ENCODE measurements at regions not wholly inside any gene's neighbourhood (a gene's known extent, or its start where the extent isn't known, plus 50 kb on each side); places are given as distances from the start of the nearest gene placed in this dataset.
A peak's percentile ranks its signal among the peaks of the same experiment; 100 is the strongest.
"Not testable (repeated sequence)": the region's sequence is repeated elsewhere in the genome, so short reads cannot be mapped to it uniquely, and the experiment has no call there.

- no peaks in the 10 kb centered on the region for H3K36me3 ChIP-seq (ENCODE audit: control insufficient read depth, insufficient read depth, low read length)
- H3K27me3 ChIP-seq (ENCODE audit: control insufficient read depth, insufficient read depth, low read length): no peaks in the 10 kb centered on the region
- no peak overlapping the region for H3K27ac ChIP-seq (ENCODE audit: low read length)
- Mint-ChIP-seq H3K27me3 (ENCODE audit: low read depth in 2 of 2) (peaks cover 3 to 17% of the 10 kb centered on the region in 2 donors), H3K4me3 (no peak overlapping the region), H3K27ac (no peak overlapping the region), H3K9me3 (no peaks in the 10 kb centered on the region), H3K36me3 (no peaks in the 10 kb centered on the region), H3K4me1 (peaks cover 12 to 17% of the 10 kb centered on the region in 2 donors)
- no peaks in the 10 kb centered on the region for H3K9me3 ChIP-seq (ENCODE audit: control insufficient read depth, insufficient read depth, low read length)
- peaks cover 7% of the 10 kb centered on the region for H3K4me1 ChIP-seq (ENCODE audit: control insufficient read depth, insufficient read depth, low read length)
- WGBS (ENCODE audit: insufficient coverage): 83% methylated on average over 1 of the region's 3 CpGs
- ATAC-seq (no peak), DNase-seq (no peak)
- no peak for TF ChIP-seq CTCF (IDR thresholded peaks at IDR 0.05)
- no peak overlapping the region for H3K4me3 ChIP-seq (ENCODE audit: low read length)
- intact Hi-C loops (cut with micrococcal nuclease): no loop called here
Measured at GRCh38 chrX:78574306-78574705, 84.8 kb downstream of the RTL3 start.

- H3K27ac Mint-ChIP-seq: no peak overlapping the region
- Histone ChIP-seq H3K36me3 (ENCODE audit: control insufficient read depth, insufficient read depth, low read length) (no peaks in the 10 kb centered on the region), H3K4me1 (ENCODE audit: control insufficient read depth, insufficient read depth, low read length) (peaks cover 7% of the 10 kb centered on the region), H3K9me3 (ENCODE audit: control insufficient read depth, insufficient read depth, low read length) (no peaks in the 10 kb centered on the region), H3K27ac (ENCODE audit: low read length) (no peak overlapping the region), H3K4me3 (ENCODE audit: low read length) (no peak overlapping the region), H3K27me3 (ENCODE audit: control insufficient read depth, insufficient read depth, low read length) (no peaks in the 10 kb centered on the region)
- H3K27me3 Mint-ChIP-seq (ENCODE audit: low read depth in 2 of 2): peaks cover 3 to 17% of the 10 kb centered on the region in 2 donors
- peaks cover 12 to 17% of the 10 kb centered on the region in 2 donors for H3K4me1 Mint-ChIP-seq
- H3K36me3 Mint-ChIP-seq: no peaks in the 10 kb centered on the region
- no peak overlapping the region for H3K4me3 Mint-ChIP-seq
- DNase-seq (no peak), ATAC-seq (no peak)
- H3K9me3 Mint-ChIP-seq: no peaks in the 10 kb centered on the region
- TF ChIP-seq CTCF (IDR thresholded peaks at IDR 0.05): no peak
- intact Hi-C loops (cut with micrococcal nuclease): no loop called here
- WGBS (ENCODE audit: insufficient coverage): 86% methylated on average over 2 of the region's 2 CpGs
Measured at GRCh38 chrX:78573630-78574029, 85.5 kb downstream of the RTL3 start.

GRCh38 chrX:78571849-78572248, 87.3 kb downstream of the RTL3 start:
- DNase-seq: no peak
- H3K27me3 Mint-ChIP-seq (ENCODE audit: low read depth in 2 of 2): peaks cover 3 to 26% of the 10 kb centered on the region in 2 donors
- Histone ChIP-seq H3K27me3 (ENCODE audit: control insufficient read depth, insufficient read depth, low read length) (no peaks in the 10 kb centered on the region), H3K36me3 (ENCODE audit: control insufficient read depth, insufficient read depth, low read length) (no peaks in the 10 kb centered on the region), H3K27ac (ENCODE audit: low read length) (no peak overlapping the region), H3K4me1 (ENCODE audit: control insufficient read depth, insufficient read depth, low read length) (peaks cover 7% of the 10 kb centered on the region), H3K9me3 (ENCODE audit: control insufficient read depth, insufficient read depth, low read length) (no peaks in the 10 kb centered on the region), H3K4me3 (ENCODE audit: low read length) (no peak overlapping the region)
- H3K36me3 Mint-ChIP-seq: no peaks in the 10 kb centered on the region
- intact Hi-C loops (cut with micrococcal nuclease): no loop called here
- H3K9me3 Mint-ChIP-seq: no peaks in the 10 kb centered on the region
- ATAC-seq: no peak
- no peak overlapping the region for H3K4me3 Mint-ChIP-seq
- no peak overlapping the region for H3K27ac Mint-ChIP-seq
- WGBS (ENCODE audit: insufficient coverage): 46% methylated on average over 2 of the region's 2 CpGs
- peaks cover 12 to 17% of the 10 kb centered on the region in 2 donors for H3K4me1 Mint-ChIP-seq
- TF ChIP-seq CTCF (IDR thresholded peaks at IDR 0.05): no peak

GRCh38 chrX:78555401-78555980, 103.6 kb downstream of the RTL3 start:
- H3K27me3 Mint-ChIP-seq (ENCODE audit: low read depth in 2 of 2): no peaks in the 10 kb centered on the region
- H3K4me1 ChIP-seq (ENCODE audit: control insufficient read depth, insufficient read depth, low read length): no peaks in the 10 kb centered on the region
- H3K36me3 ChIP-seq (ENCODE audit: control insufficient read depth, insufficient read depth, low read length): no peaks in the 10 kb centered on the region
- ATAC-seq (peak in 2 of 3 donors; percentile 40 to 52), DNase-seq (peak in 1 of 2 donors; percentile 54)
- 20% methylated on average over 1 of the region's 3 CpGs for WGBS (ENCODE audit: insufficient coverage)
- H3K4me3 ChIP-seq (ENCODE audit: low read length): no peak overlapping the region
- no peaks in the 10 kb centered on the region for H3K9me3 Mint-ChIP-seq
- no peaks in the 10 kb centered on the region for H3K27me3 ChIP-seq (ENCODE audit: control insufficient read depth, insufficient read depth, low read length)
- peaks cover 4 to 5% of the 10 kb centered on the region in 2 donors for H3K4me1 Mint-ChIP-seq
- H3K9me3 ChIP-seq (ENCODE audit: control insufficient read depth, insufficient read depth, low read length): no peaks in the 10 kb centered on the region
- H3K4me3 Mint-ChIP-seq: no peak overlapping the region
- no peak overlapping the region for H3K27ac ChIP-seq (ENCODE audit: low read length)
- H3K36me3 Mint-ChIP-seq: no peaks in the 10 kb centered on the region
- peak; percentile 50 for TF ChIP-seq CTCF (IDR thresholded peaks at IDR 0.05)
- H3K27ac Mint-ChIP-seq: no peak overlapping the region
- intact Hi-C loops (cut with micrococcal nuclease): loop anchor here (1.0 to 10.0 kb wide), 4 partner anchors 331 to 899 kb away; no protein-coding TSS in a partner anchor

- not testable (repeated sequence) for H3K27ac Mint-ChIP-seq; H3K36me3 ChIP-seq (ENCODE audit: control insufficient read depth, insufficient read depth, low read length); H3K9me3 ChIP-seq (ENCODE audit: control insufficient read depth, insufficient read depth, low read length); DNase-seq; H3K4me3 ChIP-seq (ENCODE audit: low read length); H3K4me1 ChIP-seq (ENCODE audit: control insufficient read depth, insufficient read depth, low read length); H3K36me3 Mint-ChIP-seq; ATAC-seq; H3K4me1 Mint-ChIP-seq; H3K4me3 Mint-ChIP-seq; H3K27ac ChIP-seq (ENCODE audit: low read length); H3K27me3 ChIP-seq (ENCODE audit: control insufficient read depth, insufficient read depth, low read length); H3K9me3 Mint-ChIP-seq
- H3K27me3 Mint-ChIP-seq (ENCODE audit: low read depth in 2 of 2): peaks cover under 1 to 12% of the 10 kb centered on the region in 2 donors
- intact Hi-C loops (cut with micrococcal nuclease): loop anchor here (10.0 kb wide), 1 partner anchor 902 kb away; no protein-coding TSS in a partner anchor
- WGBS (ENCODE audit: insufficient coverage): 50% methylated on average over 1 of the region's 1 CpG
Measured at GRCh38 chrX:78552628-78553027, 106.5 kb downstream of the RTL3 start.
